CD4-positive, alpha-beta T cell treated with Interleukin-12 subunit alpha and Interleukin-12 subunit beta, for 1 hour (primary cell): ENCODE measurements at regions not wholly inside any gene's neighbourhood (a gene's known extent, or its start where the extent isn't known, plus 50 kb on each side); places are given as distances from the start of the nearest gene placed in this dataset.

Source experiments
- DNase-seq: peaks from one replicate; pipeline ENCODE4 v3.0.0-alpha.2; 2020

DNA sequence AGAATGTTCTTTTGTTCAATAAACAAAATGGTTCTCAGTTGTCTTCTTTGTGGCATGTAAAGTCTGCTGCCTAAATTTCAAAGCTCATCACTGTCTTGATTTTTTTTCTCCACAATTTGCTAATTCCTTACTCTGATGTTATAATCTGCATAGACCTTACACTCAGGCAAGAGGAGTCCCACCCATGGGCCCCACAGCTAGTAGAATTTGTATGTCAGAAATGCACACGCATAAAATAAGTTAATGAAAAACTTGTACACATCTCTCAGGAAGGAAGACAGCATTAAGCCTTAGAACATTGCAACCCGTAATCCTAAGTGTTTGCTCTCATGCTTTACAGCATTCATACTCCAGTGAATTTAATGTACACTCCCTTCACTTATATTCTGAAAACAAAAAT, 280.8 kb downstream of the ATXN7L3B start:
- no peak for DNase-seq

DNA sequence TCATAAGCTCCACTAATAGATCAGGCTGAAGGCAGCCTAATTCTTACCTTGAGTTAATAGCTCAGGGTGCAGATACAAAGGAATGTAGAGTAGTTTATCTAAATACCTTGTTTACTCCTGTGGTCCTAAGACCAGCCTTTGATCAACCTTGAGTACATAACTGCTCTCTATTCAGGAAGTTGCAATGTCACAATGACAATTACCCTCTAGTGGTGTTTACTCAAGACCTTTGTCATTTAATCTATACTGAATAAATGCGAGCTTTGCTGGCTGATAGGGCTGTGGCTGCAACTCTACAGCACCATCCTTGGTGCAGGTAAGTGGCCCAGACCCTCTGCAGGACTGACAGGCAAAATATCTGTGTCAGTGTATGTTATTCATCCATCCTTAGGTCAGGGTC, 282.7 kb downstream of the ATXN7L3B start:
- no peak for DNase-seq

DNA sequence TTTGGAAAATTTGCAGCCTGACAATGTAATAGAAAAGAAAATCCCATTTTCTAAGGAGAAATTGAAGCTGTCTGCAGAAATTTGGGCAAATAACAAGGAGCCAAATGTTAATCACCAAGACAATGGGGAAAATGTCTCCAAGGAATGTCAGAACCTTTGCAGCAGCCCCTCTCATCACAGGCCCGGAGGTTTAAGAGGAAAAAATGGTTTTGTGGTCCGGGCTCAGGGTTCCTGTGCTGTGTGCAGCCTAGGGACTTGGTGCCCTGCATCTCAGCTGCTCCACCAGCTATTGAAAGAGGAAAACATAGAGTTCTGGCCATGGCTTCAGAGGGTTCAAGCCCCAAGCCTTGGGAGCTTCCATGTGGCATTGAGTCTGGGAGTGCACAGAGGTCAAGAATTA, 298.9 kb downstream of the ATXN7L3B start:
- DNase-seq: no peak

DNA sequence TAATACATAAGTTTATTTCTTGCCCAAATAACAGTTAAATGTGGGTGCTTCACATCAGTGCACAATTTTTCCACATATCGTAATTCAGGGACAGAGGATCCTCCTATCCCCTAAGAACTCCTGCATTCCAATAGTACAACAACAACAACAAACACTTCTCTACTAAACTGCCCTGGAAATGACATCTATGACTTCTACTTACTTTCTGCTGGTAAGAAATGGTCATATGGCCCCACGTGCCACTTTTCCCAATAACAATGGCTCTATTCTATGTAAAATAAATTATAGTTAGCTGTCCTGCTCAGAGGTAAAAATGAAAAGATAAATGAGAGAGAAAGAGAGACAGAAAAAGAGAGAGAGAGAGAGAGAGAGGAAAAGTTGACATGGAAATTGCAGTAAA, 308.5 kb downstream of the ATXN7L3B start:
- DNase-seq: no peak

DNA sequence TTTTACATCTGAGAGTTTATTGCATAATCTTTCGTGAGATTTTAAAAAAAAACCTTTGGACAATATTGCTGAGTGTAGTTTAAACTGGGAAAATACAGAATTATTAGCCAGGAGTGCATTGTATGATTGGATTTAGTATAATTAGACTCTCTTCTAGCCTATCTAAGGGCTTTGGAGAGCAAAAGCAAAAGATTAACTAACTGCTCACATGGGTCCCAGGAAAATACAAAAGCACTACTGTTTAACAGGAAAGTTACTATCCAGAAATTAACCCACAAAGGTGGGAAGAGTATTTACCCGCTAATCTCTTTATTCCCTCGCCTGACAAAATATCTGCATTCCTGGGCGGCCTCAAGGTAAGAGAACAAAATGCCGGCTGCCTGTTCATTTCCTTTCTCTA, 309.5 kb downstream of the ATXN7L3B start:
- DNase-seq: no peak

DNA sequence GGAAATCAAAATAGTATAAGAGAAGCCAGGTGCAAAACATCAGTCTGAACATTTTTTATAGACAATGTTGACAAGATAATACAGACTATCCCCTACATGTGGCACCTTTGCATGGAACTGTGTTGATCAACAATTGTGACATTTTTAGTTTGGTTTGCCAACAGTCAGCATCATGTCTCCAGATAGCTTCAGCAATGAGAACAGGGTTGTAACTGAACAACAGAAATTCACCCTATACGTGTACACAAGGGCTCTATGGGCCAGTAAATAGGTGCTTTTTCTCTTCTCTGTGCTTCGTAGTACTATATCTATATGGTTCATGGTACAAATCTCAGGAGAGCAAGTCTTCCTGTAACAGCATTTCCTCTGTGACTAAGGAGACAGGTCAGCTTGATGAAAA, 310.4 kb downstream of the ATXN7L3B start:
- no peak for DNase-seq

DNA sequence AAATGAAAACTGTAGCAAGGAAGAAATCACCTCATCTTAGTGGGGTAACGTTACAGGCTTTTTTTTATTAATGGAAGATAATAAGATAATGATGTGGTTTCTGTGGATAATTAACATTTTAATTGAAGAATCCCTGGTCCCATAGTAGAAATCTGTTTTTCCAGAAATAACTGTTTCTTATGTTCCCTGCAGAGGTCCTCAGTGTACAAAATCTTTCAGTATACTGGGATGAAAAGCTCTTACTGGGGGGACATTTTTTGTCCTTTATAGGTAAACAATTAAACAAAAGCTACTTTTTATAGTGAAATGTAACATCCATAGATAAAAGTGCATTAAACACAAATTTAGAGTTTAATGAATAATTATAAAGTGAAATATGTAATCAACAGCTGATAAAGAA, 312.2 kb downstream of the ATXN7L3B start:
- no peak for DNase-seq

DNA sequence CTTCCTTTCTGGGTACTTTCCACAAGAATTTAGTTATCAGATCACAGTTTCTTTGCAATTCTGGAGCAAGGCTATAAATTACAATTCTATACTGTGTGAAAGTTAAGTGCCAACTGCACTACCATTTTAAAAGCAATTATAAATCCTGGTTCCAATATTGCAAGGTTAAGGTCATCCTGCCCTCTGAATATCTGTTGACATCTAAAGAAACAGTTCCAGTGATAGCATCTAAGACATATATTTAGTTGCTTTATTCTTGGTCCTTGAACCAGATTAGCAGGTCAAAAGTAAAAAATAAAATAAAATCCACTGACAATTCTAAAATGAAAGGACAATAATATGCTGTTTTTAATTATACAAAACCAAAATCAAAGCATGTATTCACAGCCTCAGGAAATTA, 334.2 kb downstream of the ATXN7L3B start:
- no peak for DNase-seq

DNA sequence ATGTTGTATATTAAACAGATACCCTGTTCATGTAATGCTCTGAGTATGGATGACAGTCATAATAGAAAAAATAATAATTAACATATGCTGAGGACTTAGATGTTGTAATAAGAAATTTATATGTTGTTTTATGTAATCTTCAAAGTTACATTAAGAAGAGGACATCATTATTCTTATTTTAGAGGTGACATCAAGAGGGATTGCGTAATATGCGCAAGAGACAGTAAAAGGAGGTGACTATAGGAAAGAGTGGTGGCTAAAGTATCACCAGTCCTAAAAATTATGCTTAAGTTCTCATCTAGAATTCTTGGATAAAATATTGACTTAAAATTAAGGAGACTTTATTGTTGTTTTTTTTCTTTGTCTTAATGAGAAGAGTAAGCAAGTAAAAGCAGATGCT, 323.9 kb downstream of the KCNC2 start:
- no peak for DNase-seq

DNA sequence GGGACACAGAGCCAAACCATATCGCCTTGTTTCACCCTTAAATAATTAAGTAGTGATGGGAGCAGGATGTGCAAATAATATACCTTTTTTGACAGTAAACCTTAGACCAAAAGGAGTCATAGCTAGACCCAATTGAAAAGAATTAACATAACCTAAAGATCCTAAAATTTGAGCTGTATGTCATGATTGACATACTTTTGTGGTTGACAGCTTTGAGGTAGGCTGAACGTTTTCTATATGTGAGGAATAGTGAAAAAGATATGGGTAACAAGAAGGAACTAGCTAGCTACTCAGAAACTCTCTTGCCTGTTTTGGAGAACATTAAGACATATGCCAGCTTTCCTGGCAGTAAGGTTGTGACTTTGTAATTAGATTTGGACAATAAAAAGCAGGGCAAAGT, 320.6 kb downstream of the KCNC2 start:
- no peak for DNase-seq

DNA sequence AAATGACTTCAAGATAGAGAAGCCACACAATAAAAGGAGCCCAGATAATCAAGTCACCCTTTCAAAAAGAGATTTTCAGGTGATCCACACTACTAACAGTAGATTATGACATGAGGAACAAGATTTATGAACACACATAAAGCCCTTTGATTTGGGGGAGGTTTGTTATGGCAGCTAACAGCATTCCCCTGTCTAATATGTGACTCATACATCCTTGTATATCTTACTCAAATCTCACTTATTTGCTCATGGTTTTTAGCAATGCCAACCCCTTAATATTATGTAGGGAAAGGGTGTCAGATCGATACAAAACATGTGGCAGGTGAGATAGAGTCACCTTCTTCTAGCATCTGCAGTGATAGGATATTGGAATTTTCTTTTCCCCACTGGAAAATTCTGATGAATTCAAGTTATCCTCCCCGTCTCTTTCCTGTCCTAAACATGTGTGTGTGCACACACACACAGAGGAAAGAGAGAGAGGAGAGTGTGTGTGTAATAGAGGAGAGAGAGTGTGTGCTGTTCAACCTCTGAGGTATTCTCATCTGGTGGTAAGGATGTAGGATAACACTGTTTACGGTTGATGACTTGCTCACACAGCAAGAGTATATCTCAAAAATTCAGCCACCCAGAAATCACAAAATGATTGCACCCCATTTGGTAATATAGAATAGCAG, 319.9 kb downstream of the KCNC2 start:
- DNase-seq: no peak

DNA sequence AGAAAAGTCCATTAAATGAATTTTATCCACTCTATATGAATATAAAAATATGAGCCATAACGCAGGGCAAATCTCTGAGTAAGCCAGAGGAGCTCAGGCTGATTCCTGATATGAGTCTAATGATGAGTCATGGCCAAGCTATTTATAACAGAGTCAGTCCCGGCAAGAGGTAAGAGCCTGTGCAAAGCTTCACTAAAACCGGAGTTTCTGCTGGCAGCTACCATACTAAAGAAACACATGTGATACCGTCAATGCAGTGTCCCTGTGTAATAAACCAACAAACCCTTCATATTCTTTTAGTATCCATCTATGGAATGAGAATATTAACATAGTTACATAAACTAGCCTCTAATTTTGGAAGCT, 319.4 kb downstream of the KCNC2 start:
- DNase-seq: no peak

DNA sequence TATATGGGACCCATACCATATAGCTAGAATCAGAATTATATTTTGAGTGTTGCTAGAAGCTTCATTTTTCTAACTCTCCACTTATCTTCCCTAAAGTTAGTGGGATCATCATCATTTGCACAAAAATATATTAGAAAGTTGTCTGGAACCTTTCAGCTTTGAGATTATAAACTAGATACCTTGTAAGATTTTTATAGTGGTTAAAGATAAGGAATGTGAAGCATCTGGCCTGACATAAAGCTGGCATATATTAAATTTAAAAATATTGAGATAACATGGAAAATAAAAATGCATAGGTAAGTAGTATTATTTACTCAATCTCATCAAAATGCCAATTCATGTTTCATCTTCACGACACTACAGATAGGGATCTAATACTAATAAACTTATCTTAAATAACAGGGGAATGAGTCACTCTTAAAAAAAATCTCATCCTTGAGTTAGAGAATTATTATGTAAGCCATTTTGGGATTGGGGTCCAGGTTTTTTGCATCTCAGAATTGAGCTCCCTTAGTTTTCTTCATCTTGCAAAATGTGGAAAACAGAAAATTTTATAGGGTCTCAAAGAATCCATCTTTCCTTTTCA, 318.5 kb downstream of the KCNC2 start:
- DNase-seq: no peak

DNA sequence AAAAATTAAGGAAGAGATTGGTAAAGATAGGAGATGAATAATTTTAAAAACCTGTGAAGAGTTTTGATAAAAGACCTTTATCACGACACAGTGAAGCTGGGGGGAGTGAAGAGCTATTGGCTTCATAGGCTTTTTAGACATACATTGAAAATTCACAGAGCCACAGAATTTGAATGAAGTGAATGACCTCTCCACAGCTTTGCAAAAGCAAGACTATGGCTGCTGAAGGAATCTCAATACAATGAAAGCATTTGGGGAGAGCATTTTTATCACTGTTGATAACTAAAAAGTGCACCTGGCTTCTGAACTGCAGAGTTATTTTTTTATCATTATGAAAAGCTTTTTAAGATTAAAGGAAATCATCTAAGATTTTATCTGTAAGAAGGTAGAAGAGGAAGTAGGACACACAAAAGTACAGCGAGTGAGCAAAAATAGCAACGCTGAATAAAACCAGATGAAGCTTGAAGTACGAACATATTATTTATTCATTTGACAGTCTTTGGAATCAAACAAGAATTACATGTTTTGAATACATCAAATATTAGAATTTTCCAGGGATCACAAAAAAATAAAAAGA, 317.5 kb downstream of the KCNC2 start:
- no peak for DNase-seq

DNA sequence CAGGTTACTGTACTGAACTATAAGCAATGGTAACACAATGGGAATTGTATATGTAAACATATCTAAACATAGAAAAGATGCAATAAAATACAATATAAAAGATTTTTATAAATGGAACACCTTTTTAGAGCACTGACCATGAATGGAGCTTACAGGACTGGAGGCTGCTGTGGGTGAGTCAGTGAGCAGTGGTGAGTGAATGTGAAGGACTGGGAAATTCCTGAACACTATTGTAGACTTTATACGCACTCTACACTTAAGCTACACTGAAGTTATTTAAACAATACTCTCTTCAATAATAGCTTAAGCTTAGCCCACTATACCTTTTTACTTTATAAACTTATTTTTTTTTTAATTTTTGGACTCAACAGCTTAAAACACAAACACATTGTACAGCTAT, 313.5 kb downstream of the KCNC2 start:
- DNase-seq: no peak

DNA sequence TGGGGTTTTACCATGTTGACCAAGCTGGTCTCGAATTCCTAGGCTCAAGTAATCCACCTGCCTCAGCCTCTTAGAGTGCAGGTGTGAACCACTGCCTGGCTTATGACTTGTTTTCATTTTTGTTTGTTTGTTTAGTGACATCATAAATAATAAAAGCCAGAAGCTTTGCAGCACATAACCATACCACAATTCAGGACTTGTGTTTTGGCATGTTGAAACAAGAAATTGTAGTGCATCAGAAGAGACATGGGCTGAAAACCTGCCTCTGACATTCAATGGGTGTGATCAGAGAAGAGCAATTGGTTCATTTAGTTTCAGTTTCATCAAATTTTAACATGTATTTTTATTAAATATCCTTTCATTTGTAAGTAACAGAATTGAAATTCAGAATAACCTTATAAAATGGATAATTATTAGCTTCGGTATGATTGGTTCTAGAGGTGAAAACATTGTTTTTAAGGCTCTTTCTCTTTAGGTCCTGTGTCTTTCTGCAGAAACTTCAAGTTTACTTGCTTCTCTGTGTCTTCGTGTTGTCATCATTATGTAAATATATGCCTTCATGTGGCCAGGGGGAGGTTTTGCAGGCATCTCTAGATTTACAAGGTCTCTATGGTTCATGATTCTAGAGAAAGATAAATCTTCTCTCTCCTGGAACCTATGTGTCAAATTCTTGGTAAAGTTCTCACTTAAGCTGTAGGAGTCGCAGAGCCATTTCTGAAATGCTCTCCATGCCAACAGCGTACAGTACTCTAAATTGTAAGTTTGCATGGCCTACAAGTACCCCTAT, 312.0 kb downstream of the KCNC2 start:
- DNase-seq: peak; percentile 6

DNA sequence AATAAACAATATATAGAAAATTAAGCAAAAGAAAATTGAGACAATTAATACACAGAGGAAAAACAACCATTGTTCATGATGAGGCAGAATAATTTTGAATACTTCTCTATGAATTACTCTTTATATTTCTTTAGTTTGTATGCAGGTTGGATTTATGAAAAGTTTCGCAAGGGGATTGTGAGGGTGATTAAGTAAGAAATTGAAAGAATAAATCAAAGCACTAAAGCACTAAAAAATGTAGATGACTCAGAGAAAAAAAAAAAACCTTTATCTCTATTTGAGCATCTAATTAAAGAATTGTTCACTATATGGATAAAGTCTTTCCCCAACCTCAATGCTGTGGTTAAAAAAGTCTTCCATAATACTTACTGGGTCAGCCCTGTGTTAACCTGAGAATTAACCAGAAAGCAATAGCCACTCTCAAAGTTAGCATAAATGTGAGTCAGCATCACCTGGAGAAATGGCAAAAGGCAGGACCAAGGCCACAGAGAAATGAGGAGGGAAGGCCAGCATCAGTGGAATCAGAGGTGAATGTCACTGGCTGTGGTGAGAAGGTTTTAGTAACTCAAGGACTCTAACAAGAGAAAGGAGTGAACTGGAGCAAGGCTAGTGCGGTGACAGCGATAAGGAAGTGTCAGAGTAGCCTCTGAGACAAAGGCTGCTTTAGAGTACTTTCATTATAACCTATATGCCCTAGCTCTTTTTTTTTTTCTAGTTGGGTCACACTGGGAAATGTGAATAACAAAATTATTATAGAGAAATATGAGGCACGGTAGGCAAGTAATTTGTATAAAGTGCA, 310.4 kb downstream of the KCNC2 start:
- no peak for DNase-seq

DNA sequence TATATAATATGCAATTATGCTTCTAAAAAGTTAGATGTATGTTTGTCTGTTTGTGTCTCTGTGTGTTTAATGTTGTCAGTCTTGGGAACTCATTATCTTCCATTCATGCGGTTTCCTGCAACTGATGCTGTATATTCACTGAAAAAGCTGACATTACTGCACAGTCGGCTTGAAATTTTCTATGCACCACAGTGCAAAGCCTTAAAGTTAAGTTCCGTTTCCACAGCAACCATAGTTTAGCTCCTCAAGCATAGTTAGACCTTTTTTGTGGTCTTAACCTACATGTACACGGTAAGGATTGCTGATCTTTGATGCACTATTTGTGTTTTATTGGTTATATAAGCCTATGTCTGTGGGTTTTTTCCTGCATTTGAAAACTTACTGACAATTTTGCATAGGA, 309.4 kb downstream of the KCNC2 start:
- peak; percentile 35 for DNase-seq

DNA sequence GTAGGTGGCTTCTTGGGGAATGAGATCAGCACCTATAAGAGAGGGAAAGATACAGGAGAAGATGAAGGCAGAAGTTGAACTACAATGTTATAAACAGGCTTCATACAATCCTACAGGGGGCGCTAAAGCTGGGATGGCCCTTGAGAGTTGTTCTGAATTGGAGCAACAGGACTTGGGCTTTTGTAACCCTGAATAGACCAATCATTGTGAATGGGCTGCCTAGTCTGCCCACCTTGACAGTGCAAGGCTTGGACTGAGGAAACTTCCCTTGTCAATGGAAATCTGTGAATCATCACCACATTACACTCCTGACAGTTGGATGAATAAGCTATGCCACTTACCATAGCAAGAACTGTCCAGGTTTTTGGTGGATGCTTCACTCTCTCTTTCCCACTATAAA, 306.1 kb downstream of the KCNC2 start:
- no peak for DNase-seq

DNA sequence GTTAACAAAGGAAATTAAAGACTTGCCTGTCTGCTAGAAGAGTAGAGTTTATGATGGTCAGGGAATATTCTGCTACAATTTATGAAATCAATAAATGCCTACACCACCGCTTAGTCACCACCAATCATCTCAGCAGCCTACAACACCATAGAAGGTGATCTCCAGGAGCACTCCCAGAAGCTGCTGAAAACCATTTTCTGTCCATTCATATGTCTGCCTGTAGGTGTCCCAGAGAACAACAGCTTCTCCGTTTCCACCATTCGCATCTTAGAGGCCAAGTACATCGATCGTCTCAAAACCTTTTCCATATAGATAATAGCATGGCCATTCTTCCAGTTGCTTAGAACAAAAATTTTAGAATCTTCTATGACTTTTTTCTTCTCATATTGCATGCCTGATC, 303.4 kb downstream of the KCNC2 start:
- DNase-seq: no peak

DNA sequence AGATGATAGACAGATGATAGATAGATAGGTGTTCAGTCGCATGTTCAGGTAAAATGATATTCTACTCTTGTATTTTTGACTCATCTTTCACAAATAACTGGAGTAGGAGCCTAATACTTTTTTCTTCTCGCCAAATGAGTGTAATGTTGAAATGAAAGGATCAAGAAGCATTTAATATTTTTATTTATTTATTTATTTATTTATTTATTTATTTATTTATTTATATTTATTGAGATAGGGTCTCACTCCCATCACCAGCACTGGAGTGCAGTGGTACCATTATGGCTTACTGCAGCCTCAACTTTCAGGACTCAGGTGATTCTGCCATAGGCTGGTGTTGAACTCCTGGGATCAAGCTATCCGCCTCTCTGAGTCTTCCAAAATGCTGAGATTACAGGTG, 298.8 kb downstream of the KCNC2 start:
- DNase-seq: no peak

DNA sequence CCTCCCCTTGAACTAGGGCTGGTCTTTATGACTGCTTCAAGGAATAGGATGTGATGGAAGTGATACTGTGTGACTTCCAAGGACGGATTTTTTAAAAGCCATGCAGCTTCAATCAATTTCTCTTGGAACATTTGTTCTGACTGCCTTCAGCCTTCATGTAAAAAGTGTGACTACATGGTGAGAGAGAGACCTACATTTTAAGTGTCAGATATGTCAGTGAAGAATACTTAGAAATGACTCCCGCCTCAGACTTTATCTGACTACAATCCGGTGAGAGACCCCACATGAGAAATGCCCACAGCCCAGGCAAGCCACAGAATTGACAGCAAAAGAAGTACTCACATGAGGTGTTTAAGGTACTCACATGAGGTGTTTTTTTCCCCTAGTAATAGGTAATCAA, 295.3 kb downstream of the KCNC2 start:
- DNase-seq: no peak

DNA sequence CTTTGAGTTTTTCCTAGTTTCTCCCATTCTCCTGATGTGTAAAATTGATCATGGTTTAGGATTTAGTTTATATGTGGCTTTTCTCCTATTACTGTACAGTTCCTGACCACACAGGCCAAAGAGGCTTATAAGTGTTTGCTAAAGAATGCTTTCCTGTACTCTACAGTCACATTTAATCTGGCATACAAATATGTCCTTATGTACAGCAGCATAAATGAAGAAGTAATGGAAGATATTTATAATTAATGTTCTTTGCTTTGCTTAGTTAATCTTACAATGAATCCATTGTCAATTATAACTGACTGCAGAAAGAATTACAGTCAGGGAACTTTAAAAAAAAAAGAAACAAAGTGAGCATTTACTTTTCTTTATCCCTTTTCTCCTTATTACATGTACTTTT, 293.9 kb downstream of the KCNC2 start:
- no peak for DNase-seq
